Testis (tissue), 2 donors: ENCODE measurements at regions not wholly inside any gene's neighbourhood (a gene's known extent, or its start where the extent isn't known, plus 50 kb on each side); places are given as distances from the start of the nearest gene placed in this dataset.

ENCODE experiments used
- DNase-seq: peaks from one replicate; pipeline ENCODE4 v3.0.0-alpha.2; 2019
- H3K27ac ChIP-seq, 2 donors: fragments of 200-600 bp; sonication (generic); one replicate each; pipeline ENCODE4 v1.5.1; 2019
- H3K27me3 ChIP-seq: fragments of 200-600 bp; sonication (generic); one replicate; pipeline ENCODE4 v1.5.1; 2019
- H3K36me3 ChIP-seq: fragments of 200-600 bp; sonication (generic); one replicate; pipeline ENCODE4 v1.5.1; 2017; ENCODE audit warnings: low read depth; ENCODE audit errors: missing control alignments
- H3K4me1 ChIP-seq: fragments of 200-600 bp; sonication (generic); one replicate; pipeline ENCODE4 v1.5.1; 2019
- H3K4me3 ChIP-seq, 2 donors: fragments of 200-600 bp; sonication (generic); one replicate each; pipeline ENCODE4 v1.5.1; 2017 to 2019
- H3K9me3 ChIP-seq: fragments of 200-600 bp; sonication (generic); one replicate; pipeline ENCODE4 v1.5.1; 2017
- POLR2A ChIP-seq: fragments of 450-650 bp; IDR thresholded peaks from one replicate; pipeline ENCODE4 v1.6.1; 2017; ENCODE audit warnings: antibody characterized with exemption, mild to moderate bottlenecking, moderate library complexity
- WGBS, 2 donors: methylation state at CpG; one replicate each; pipeline ENCODE4 v1.1.5; 2018; 5-methylcytosine and 5-hydroxymethylcytosine counted together
- intact Hi-C: fragments of 100-400 bp; cut with DNase I; formaldehyde crosslinking; loops from one replicate; pipeline ENCODE4 v1.15.1; 2023; ENCODE audit warnings: low total_unique reads
- small RNA-seq, 2 donors: library from RNA; depleted of rRNA; stranded (forward); fragments of <200 nt; gene quantifications; one replicate each; pipeline ENCODE3, GENCODE V24; 2016
- TF ChIP-seq, protein P1 (sequence below), 3 experiments: fragments of 450-650 bp in 2 of 3; fragments of 200-600 bp in 1 of 3; sonication (generic) in 1 of 3; IDR thresholded peaks; one replicate each; pipeline ENCODE4 v1.5.1; 2016 to 2019; ENCODE audit warnings: antibody characterized with exemption in 3 of 3, mild to moderate bottlenecking in 2 of 3, moderate library complexity in 1 of 3

GRCh38 chr6:114403858-114404257 lies 61.0 kb upstream of the HS3ST5 start:
- Histone ChIP-seq H3K36me3 (no peaks in the 10 kb centered on the region), H3K27ac (no peak overlapping the region), H3K4me3 (no peak overlapping the region), H3K4me1 (no peaks in the 10 kb centered on the region), H3K9me3 (no peaks in the 10 kb centered on the region), H3K27me3 (no peaks in the 10 kb centered on the region)
- intact Hi-C loops: no loop called here
- WGBS, 2 donors: 72 to 85% methylated on average over 1 of the region's 1 CpG
- no peak for DNase-seq
- TF ChIP-seq POLR2A: no peak
- TF ChIP-seq, protein P1, sequence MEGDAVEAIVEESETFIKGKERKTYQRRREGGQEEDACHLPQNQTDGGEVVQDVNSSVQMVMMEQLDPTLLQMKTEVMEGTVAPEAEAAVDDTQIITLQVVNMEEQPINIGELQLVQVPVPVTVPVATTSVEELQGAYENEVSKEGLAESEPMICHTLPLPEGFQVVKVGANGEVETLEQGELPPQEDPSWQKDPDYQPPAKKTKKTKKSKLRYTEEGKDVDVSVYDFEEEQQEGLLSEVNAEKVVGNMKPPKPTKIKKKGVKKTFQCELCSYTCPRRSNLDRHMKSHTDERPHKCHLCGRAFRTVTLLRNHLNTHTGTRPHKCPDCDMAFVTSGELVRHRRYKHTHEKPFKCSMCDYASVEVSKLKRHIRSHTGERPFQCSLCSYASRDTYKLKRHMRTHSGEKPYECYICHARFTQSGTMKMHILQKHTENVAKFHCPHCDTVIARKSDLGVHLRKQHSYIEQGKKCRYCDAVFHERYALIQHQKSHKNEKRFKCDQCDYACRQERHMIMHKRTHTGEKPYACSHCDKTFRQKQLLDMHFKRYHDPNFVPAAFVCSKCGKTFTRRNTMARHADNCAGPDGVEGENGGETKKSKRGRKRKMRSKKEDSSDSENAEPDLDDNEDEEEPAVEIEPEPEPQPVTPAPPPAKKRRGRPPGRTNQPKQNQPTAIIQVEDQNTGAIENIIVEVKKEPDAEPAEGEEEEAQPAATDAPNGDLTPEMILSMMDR (IDR thresholded peaks at IDR 0.05): no peak

DNA sequence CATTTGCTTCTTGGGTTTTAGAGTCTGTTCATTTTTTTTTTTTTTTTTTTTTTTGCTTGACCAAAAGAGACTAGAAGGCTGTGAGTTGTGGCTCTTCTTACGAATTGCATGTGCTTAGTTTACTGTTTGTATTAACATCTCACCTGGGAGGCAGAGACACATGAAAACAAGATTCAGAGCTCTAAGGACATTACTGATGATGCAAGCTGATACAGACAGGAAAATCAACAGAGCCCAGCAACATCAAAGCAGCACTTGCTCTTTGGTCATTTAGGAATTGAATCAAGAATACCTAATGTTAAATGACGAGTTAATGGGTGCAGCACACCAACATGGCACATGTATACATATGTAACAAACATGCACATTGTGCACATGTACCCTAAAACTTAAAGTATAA lies 55.7 kb upstream of the HS3ST5 start:
- 63 to 95% methylated on average over 2 of the region's 2 CpGs for WGBS, 2 donors
- Histone ChIP-seq H3K4me3 (no peak overlapping the region), H3K36me3 (no peaks in the 10 kb centered on the region), H3K27me3 (no peaks in the 10 kb centered on the region), H3K4me1 (no peaks in the 10 kb centered on the region), H3K9me3 (no peaks in the 10 kb centered on the region), H3K27ac (no peak overlapping the region)
- intact Hi-C loops: no loop called here
- TF ChIP-seq, protein P1 (IDR thresholded peaks at IDR 0.05): no peak
- no peak for TF ChIP-seq POLR2A
- DNase-seq: no peak

Small RNA genes in the stretch of these regions (small RNA-seq; reads per million reads assigned to genes)
- 0 reads per million in 2 donors for gene AL606845.1
- gene RNU6-475P: 0 to 0.09 reads per million in 2 donors
